Parathyroid adenoma (tissue), 2 donors: ENCODE measurements at regions not wholly inside any gene's neighbourhood (a gene's known extent, or its start where the extent isn't known, plus 50 kb on each side); places are given as distances from the start of the nearest gene placed in this dataset.

ENCODE experiments used
- H2AFZ ChIP-seq: fragments of 300-600 bp; sonication (generic); one replicate; pipeline ENCODE4 v1.7.0; 2017; ENCODE audit warnings: antibody characterized with exemption, mild to moderate bottlenecking
- H3K27ac ChIP-seq: fragments of 300-600 bp; sonication (generic); one replicate; pipeline ENCODE4 v1.7.0; 2017
- H3K27me3 ChIP-seq: fragments of 300-600 bp; sonication (generic); one replicate; pipeline ENCODE4 v1.7.0; 2017; ENCODE audit warnings: low read length; ENCODE audit not compliant: control insufficient read depth, insufficient read depth
- H3K36me3 ChIP-seq: fragments of 300-600 bp; sonication (generic); one replicate; pipeline ENCODE4 v1.7.0; 2017; ENCODE audit warnings: low read length; ENCODE audit not compliant: control insufficient read depth, insufficient read depth
- H3K4me1 ChIP-seq: fragments of 300-600 bp; sonication (generic); one replicate; pipeline ENCODE4 v1.7.0; 2017; ENCODE audit warnings: control low read depth
- H3K4me2 ChIP-seq: fragments of 300-600 bp; sonication (generic); one replicate; pipeline ENCODE4 v1.7.0; 2017; ENCODE audit warnings: low read length
- H3K4me3 ChIP-seq: fragments of 300-600 bp; sonication (generic); one replicate; pipeline ENCODE4 v1.7.0; 2017; ENCODE audit warnings: low read depth, low read length
- H3K79me2 ChIP-seq: fragments of 300-600 bp; sonication (generic); one replicate; pipeline ENCODE4 v1.7.0; 2017; ENCODE audit warnings: control low read depth
- H3K9ac ChIP-seq: fragments of 300-600 bp; sonication (generic); one replicate; pipeline ENCODE4 v1.7.0; 2017; ENCODE audit warnings: mild to moderate bottlenecking
- H3K9me3 ChIP-seq: fragments of 300-600 bp; sonication (generic); one replicate; pipeline ENCODE4 v1.7.0; 2017; ENCODE audit warnings: low read length; ENCODE audit not compliant: control insufficient read depth
- TF ChIP-seq, protein P1 (sequence below): fragments of 300-600 bp; sonication (generic); IDR thresholded peaks from one replicate; pipeline ENCODE4 v1.7.0; 2017; ENCODE audit warnings: antibody characterized with exemption, mild to moderate bottlenecking
- donor health status: primary hyperparathyroidism.

- Histone ChIP-seq H3K4me3 (no peak overlapping the region), H3K36me3 (no peaks in the 10 kb centered on the region), H3K4me1 (no peaks in the 10 kb centered on the region), H3K9me3 (no peaks in the 10 kb centered on the region), H3K79me2 (no peaks in the 10 kb centered on the region), H2AFZ (no peak overlapping the region), H3K27ac (no peak overlapping the region), H3K4me2 (no peak overlapping the region), H3K9ac (no peak overlapping the region), H3K27me3 (no peaks in the 10 kb centered on the region)
- TF ChIP-seq, protein P1, sequence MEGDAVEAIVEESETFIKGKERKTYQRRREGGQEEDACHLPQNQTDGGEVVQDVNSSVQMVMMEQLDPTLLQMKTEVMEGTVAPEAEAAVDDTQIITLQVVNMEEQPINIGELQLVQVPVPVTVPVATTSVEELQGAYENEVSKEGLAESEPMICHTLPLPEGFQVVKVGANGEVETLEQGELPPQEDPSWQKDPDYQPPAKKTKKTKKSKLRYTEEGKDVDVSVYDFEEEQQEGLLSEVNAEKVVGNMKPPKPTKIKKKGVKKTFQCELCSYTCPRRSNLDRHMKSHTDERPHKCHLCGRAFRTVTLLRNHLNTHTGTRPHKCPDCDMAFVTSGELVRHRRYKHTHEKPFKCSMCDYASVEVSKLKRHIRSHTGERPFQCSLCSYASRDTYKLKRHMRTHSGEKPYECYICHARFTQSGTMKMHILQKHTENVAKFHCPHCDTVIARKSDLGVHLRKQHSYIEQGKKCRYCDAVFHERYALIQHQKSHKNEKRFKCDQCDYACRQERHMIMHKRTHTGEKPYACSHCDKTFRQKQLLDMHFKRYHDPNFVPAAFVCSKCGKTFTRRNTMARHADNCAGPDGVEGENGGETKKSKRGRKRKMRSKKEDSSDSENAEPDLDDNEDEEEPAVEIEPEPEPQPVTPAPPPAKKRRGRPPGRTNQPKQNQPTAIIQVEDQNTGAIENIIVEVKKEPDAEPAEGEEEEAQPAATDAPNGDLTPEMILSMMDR = no peak
Measured at GRCh38 chr3:27885641-27886040, 163.5 kb upstream of the EOMES start.

DNA sequence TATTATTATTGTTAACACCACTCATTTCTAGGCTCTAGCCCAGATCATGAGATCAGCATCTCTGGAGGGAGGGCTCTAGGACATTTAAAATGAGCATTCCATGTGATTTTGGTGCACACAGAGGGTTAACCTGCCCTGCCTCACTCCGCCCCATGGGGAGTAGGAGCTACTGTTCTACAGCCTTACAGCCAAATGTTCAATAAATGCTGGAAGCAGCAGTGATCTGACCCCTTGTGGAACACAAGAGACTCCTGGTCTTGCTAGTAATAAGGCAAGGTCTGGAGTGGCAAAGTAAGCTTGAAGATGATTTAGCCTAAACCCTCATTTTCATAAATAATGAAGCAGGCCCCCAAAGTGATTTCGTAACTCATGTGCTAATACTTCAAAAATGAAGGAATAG lies 166.4 kb upstream of the EOMES start:
- Histone ChIP-seq H3K9me3 (no peaks in the 10 kb centered on the region), H3K4me2 (no peak overlapping the region), H2AFZ (no peak overlapping the region), H3K9ac (no peak overlapping the region), H3K27me3 (no peaks in the 10 kb centered on the region), H3K36me3 (no peaks in the 10 kb centered on the region), H3K4me1 (no peaks in the 10 kb centered on the region), H3K4me3 (no peak overlapping the region), H3K27ac (no peak overlapping the region), H3K79me2 (no peaks in the 10 kb centered on the region)
- TF ChIP-seq, protein P1 = no peak

- Histone ChIP-seq H3K4me1 (no peaks in the 10 kb centered on the region), H3K4me3 (no peak overlapping the region), H3K79me2 (no peaks in the 10 kb centered on the region), H3K4me2 (no peak overlapping the region), H3K36me3 (no peaks in the 10 kb centered on the region), H3K9ac (no peak overlapping the region), H3K9me3 (no peaks in the 10 kb centered on the region), H3K27me3 (no peaks in the 10 kb centered on the region), H3K27ac (no peak overlapping the region), H2AFZ (no peak overlapping the region)
- TF ChIP-seq, protein P1 = no peak
Measured at GRCh38 chr3:27889745-27890144, 167.6 kb upstream of the EOMES start.

DNA sequence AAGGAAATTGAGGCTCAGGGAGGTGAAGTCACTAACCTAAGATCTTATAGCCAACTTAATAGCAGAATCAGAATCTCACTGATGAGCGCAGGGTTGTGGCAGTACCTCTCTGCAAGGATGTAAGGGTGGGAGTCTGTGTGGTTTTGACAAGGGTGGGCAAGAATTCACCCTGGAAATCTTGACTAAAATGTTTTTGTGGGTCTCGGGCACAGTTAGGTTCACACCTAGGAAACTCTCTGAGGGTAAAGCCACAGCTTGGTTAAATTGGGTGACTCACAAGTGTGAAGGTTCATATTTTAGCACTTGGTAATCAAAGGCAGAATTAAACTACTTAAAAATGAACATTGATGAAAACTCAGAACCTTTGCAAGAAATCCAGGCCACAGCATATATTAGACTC lies 178.2 kb upstream of the EOMES start:
- Histone ChIP-seq H3K79me2 (no peaks in the 10 kb centered on the region), H3K4me1 (no peaks in the 10 kb centered on the region), H3K9me3 (no peaks in the 10 kb centered on the region), H3K36me3 (no peaks in the 10 kb centered on the region), H3K4me3 (no peak overlapping the region), H3K9ac (no peak overlapping the region), H3K27ac (no peak overlapping the region), H3K4me2 (no peak overlapping the region), H3K27me3 (no peaks in the 10 kb centered on the region), H2AFZ (no peak overlapping the region)
- TF ChIP-seq, protein P1 = no peak

DNA sequence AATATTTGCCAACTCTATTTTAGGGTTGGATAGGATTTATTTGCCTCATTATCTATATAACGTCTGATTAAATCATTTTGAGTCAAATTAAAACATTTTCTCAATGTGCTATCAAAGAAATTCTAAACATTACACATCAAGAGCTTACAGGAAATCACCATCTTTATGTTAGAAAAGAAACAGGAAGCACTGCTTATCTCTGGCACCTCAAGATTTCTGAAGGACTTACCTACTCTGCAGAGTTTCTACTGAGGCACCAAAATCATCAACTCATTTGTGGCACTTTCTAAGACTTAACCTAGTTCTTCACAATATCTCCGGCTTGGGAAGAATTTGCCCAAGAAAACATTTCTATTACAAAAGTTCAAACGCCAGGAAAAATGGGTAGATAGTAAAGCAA lies 181.3 kb upstream of the EOMES start:
- H3K27ac ChIP-seq = no peak overlapping the region
- no peaks in the 10 kb centered on the region for H3K27me3 ChIP-seq
- H3K9ac ChIP-seq = no peak overlapping the region
- H3K79me2 ChIP-seq = no peaks in the 10 kb centered on the region
- H3K4me1 ChIP-seq = no peaks in the 10 kb centered on the region
- no peak overlapping the region for H3K4me2 ChIP-seq
- H3K36me3 ChIP-seq = no peaks in the 10 kb centered on the region
- no peaks in the 10 kb centered on the region for H3K9me3 ChIP-seq
- H3K4me3 ChIP-seq = no peak overlapping the region
- no peak overlapping the region for H2AFZ ChIP-seq
- TF ChIP-seq, protein P1 = no peak
